HepG2 (cell line): ENCODE measurements at regions not wholly inside any gene's neighbourhood (a gene's known extent, or its start where the extent isn't known, plus 50 kb on each side); places are given as distances from the start of the nearest gene placed in this dataset.

Experiments
- ATAC-seq: fragments of 200-7000 bp; cut with Tn5 transposase; 3 replicates; pipeline ENCODE4 v1.9.1; 2020; ENCODE audit warnings: mild to moderate bottlenecking, moderate library complexity
- BruUV-seq: library from RNA; stranded (reverse); fragments of 400-500 nt; replicated peaks from 2 replicates; lab custom pipeline; 2021; lab: Mats Ljungman, UMichigan
- CTCF ChIA-PET: fragments of 300-600 bp; formaldehyde crosslinking; extraction: SDS; loops from one replicate; lab custom pipeline; 2021; ENCODE audit warnings: low total read pairs, inconsistent platforms, low intra/inter-chr PET ratio; lab: Yijun Ruan, JAX
- POLR2A ChIA-PET: fragments of 350-600 bp; sonication (Branson Sonifier 250); formaldehyde crosslinking; loops from one replicate; lab custom pipeline; 2020; ENCODE audit warnings: antibody characterized with exemption, inconsistent platforms; lab: Yijun Ruan, JAX
- DNase-seq: peaks from one replicate; pipeline ENCODE4 v3.0.0-alpha.2; 2015; ENCODE audit warnings: low spot score
- FAIRE-seq: peaks from 3 replicates; lab custom pipeline; 2011; peaks lifted over from hg19 to GRCh38; lab: Jason Lieb, UNC
- H2AFZ ChIP-seq: one replicate; pipeline ENCODE4 v1.6.1; 2011; ENCODE audit warnings: low read length, inconsistent platforms
- H3K27ac ChIP-seq: fragments of 300-600 bp; 3 replicates; pipeline ENCODE4 v1.8.0; 2011; ENCODE audit warnings: mixed run types, mild to moderate bottlenecking, mixed read lengths, low read length, inconsistent platforms; ENCODE audit not compliant: insufficient read depth; ENCODE audit errors: extremely low read length
- H3K27me3 ChIP-seq, 2 experiments: fragments of 200-600 bp in 1 of 2; 2 replicates in 1 of 2; 3 replicates in 1 of 2; pipeline versions ENCODE4 v1.6.0 to v1.8.0; 2011; ENCODE audit warnings: low read length in 2 of 2, mild to moderate bottlenecking in 2 of 2, moderate library complexity in 2 of 2, inconsistent platforms in 1 of 2; ENCODE audit not compliant: insufficient read depth in 2 of 2, control insufficient read depth in 1 of 2
- H3K36me3 ChIP-seq, 2 experiments: fragments of 200-600 bp in 1 of 2; replicated peaks in 1 of 2; 2 replicates in 1 of 2; 3 replicates in 1 of 2; pipeline versions ENCODE4 v1.5.1 to v1.8.0; 2011; ENCODE audit warnings: low read length in 2 of 2, inconsistent platforms in 1 of 2; ENCODE audit not compliant: insufficient read depth in 2 of 2, control insufficient read depth in 1 of 2
- H3K4me1 ChIP-seq: 2 replicates; pipeline ENCODE4 v1.5.1; 2012; ENCODE audit warnings: low read length, inconsistent platforms; ENCODE audit not compliant: insufficient read depth
- H3K4me2 ChIP-seq: 2 replicates; pipeline ENCODE4 v1.6.0; 2011; ENCODE audit warnings: low read depth, low read length, inconsistent platforms
- H3K4me3 ChIP-seq, 3 experiments: fragments of 200-600 bp in 1 of 3; sonication (generic), shearing (Covaris generic) in 1 of 3; replicated peaks in 1 of 3; 2 replicates each; pipeline ENCODE4 v1.5.1; 2011 to 2016; ENCODE audit warnings: low read length in 3 of 3, inconsistent platforms in 2 of 3, low read depth in 2 of 3, mild to moderate bottlenecking in 2 of 3, control low read depth in 1 of 3, mixed read lengths in 1 of 3; ENCODE audit not compliant: insufficient read depth in 1 of 3
- H3K79me2 ChIP-seq: one replicate; pipeline ENCODE4 v1.6.1; 2011; ENCODE audit warnings: low read length, inconsistent platforms; ENCODE audit not compliant: insufficient read depth
- H3K9ac ChIP-seq: 2 replicates; pipeline ENCODE4 v1.6.0; 2011; ENCODE audit warnings: mild to moderate bottlenecking, low read depth, low read length, inconsistent platforms; ENCODE audit not compliant: insufficient read depth
- H3K9me3 ChIP-seq: 2 replicates; pipeline ENCODE4 v1.5.1; 2012; ENCODE audit warnings: mild to moderate bottlenecking, low read length
- H4K20me1 ChIP-seq: 2 replicates; pipeline ENCODE4 v1.6.0; 2011; ENCODE audit warnings: inconsistent platforms, mild to moderate bottlenecking, low read length, moderate library complexity; ENCODE audit not compliant: insufficient read depth
- CEBPB ChIP-seq: IDR thresholded peaks from 2 replicates; pipeline ENCODE4 v1.6.1; 2011; ENCODE audit warnings: low read depth, low read length, improper control_type of control experiment, borderline replicate concordance
- HMG20A ChIP-seq: IDR thresholded peaks from 2 replicates; pipeline ENCODE4 v1.6.1; 2016; ENCODE audit warnings: borderline replicate concordance
- RERE ChIP-seq: IDR thresholded peaks from 2 replicates; pipeline ENCODE4 v1.6.1; 2016; ENCODE audit warnings: low read depth, missing genetic modification reagents, missing compliant biosample characterization
- ZNF547 ChIP-seq: sonication (generic); formaldehyde crosslinking; IDR thresholded peaks from 2 replicates; pipeline ENCODE4 v1.5.1; 2020; ENCODE audit warnings: mild to moderate bottlenecking, missing genetic modification reagents
- WGBS: methylation state at CpG from one replicate; pipeline ENCODE4 v1.1.6; 2017; ENCODE audit warnings: low lambda C conversion rate; 5-methylcytosine and 5-hydroxymethylcytosine counted together
- in situ Hi-C: cut with HindIII; loops from 2 replicates; pipeline ENCODE4 v1.10.0; 2017; ENCODE audit warnings: low pct_unique_long_range_greater_than_20kb; ENCODE audit not compliant: extremely low pct_ligation_motif_present
- intact Hi-C: fragments of 100-400 bp; cut with micrococcal nuclease; formaldehyde crosslinking; loops from one replicate; pipeline ENCODE4 v1.10.0; 2022; ENCODE audit not compliant: unreplicated experiment

- Histone ChIP-seq H4K20me1 (no peaks in the 10 kb centered on the region), H2AFZ (no peak overlapping the region), H3K79me2 (no peaks in the 10 kb centered on the region), H3K4me3 (no peak overlapping the region), H3K36me3 (no peaks in the 10 kb centered on the region), H3K27ac (no peak overlapping the region), H3K9ac (no peak overlapping the region), H3K4me1 (no peaks in the 10 kb centered on the region), H3K27me3 (peaks cover 0 to 2% of the 10 kb centered on the region in 2 experiments; a peak in 1 of 5 replicates), H3K9me3 (no peaks in the 10 kb centered on the region), H3K4me2 (no peak overlapping the region)
- TF ChIP-seq ZNF547 (CRISPR knock-in tag) (no peak), RERE (no peak), CEBPB (peak; percentile 14; the same call in 1 of the 2 replicates), HMG20A (CRISPR knock-in tag) (no peak)
- ATAC-seq (no peak), DNase-seq (no peak), FAIRE-seq (no peak)
- WGBS = 40% methylated on average over 10 of the region's 10 CpGs
- intact Hi-C loops = no loop called here
- in situ Hi-C loops = no loop called here
- BruUV-seq = no TSS peak
- ChIA-PET POLR2A (no interaction called here), CTCF (no interaction called here)
Measured at GRCh38 chr7:25314731-25315267, 86.5 kb upstream of the NPVF start.
